Type B pancreatic cell (in vitro differentiated cells): ENCODE measurements at regions not wholly inside any gene's neighbourhood (a gene's known extent, or its start where the extent isn't known, plus 50 kb on each side); places are given as distances from the start of the nearest gene placed in this dataset.

Experiments used
- DNase-seq: peaks from one replicate; pipeline ENCODE4 v3.0.0; 2021; ENCODE audit warnings: mixed read lengths; ENCODE audit not compliant: unreplicated experiment; ENCODE audit errors: extremely low spot score
- H3K27ac Mint-ChIP-seq: 2 replicates; pipeline ENCODE4 v1.8.0; 2021; ENCODE audit warnings: mild to moderate bottlenecking, mixed read lengths
- H3K27me3 Mint-ChIP-seq: 2 replicates; pipeline ENCODE4 v1.8.0; 2021; ENCODE audit warnings: mixed read lengths
- H3K36me3 Mint-ChIP-seq: 2 replicates; pipeline ENCODE4 v1.8.0; 2021; ENCODE audit warnings: mixed read lengths
- H3K4me1 Mint-ChIP-seq: one replicate; pipeline ENCODE4 v1.8.0; 2021; ENCODE audit warnings: mixed read lengths; ENCODE audit not compliant: unreplicated experiment
- H3K4me3 Mint-ChIP-seq: 2 replicates; pipeline ENCODE4 v1.8.0; 2021; ENCODE audit warnings: mild to moderate bottlenecking, mixed read lengths
- H3K9me3 Mint-ChIP-seq: 2 replicates; pipeline ENCODE4 v1.8.0; 2021; ENCODE audit warnings: mixed read lengths
- CTCF ChIP-seq: fragments of 200-600 bp; sonication (generic); conservative IDR thresholded peaks from 2 replicates; pipeline ENCODE4 v1.5.0; 2021; ENCODE audit warnings: antibody characterized with exemption, mild to moderate bottlenecking

- Mint-ChIP-seq H3K36me3 (no peaks in the 10 kb centered on the region), H3K4me1 (peaks cover 8% of the 10 kb centered on the region), H3K9me3 (no peaks in the 10 kb centered on the region), H3K27me3 (peaks cover 16% of the 10 kb centered on the region), H3K27ac (no peak overlapping the region), H3K4me3 (peak overlapping the region; percentile 20)
- no peak for DNase-seq
- no peak for TF ChIP-seq CTCF
These were observed 54.7 kb downstream of the ASCL1 start for GRCh38 chr12:103011974-103012763.

GRCh38 chr12:103012884-103013283 lies 55.4 kb downstream of the ASCL1 start:
- Mint-ChIP-seq H3K27me3 (peaks cover 16% of the 10 kb centered on the region), H3K4me3 (no peak overlapping the region), H3K36me3 (no peaks in the 10 kb centered on the region), H3K4me1 (peaks cover 8% of the 10 kb centered on the region), H3K9me3 (no peaks in the 10 kb centered on the region), H3K27ac (no peak overlapping the region)
- no peak for DNase-seq
- no peak for TF ChIP-seq CTCF

- Mint-ChIP-seq H3K27ac (no peak overlapping the region), H3K27me3 (peaks cover 16% of the 10 kb centered on the region), H3K4me3 (no peak overlapping the region), H3K4me1 (peaks cover 8% of the 10 kb centered on the region), H3K9me3 (no peaks in the 10 kb centered on the region), H3K36me3 (no peaks in the 10 kb centered on the region)
- DNase-seq = no peak
- TF ChIP-seq CTCF = no peak
These were observed 56.3 kb downstream of the ASCL1 start for GRCh38 chr12:103013741-103014300.

GRCh38 chr12:103016381-103016780 lies 58.9 kb downstream of the ASCL1 start:
- no peak overlapping the region for H3K27ac Mint-ChIP-seq
- peaks cover 8% of the 10 kb centered on the region for H3K4me1 Mint-ChIP-seq
- DNase-seq = no peak
- H3K9me3 Mint-ChIP-seq = no peaks in the 10 kb centered on the region
- no peak overlapping the region for H3K4me3 Mint-ChIP-seq
- H3K36me3 Mint-ChIP-seq = no peaks in the 10 kb centered on the region
- TF ChIP-seq CTCF = no peak
- peaks cover 20% of the 10 kb centered on the region for H3K27me3 Mint-ChIP-seq

GRCh38 chr12:103020839-103021238 lies 63.4 kb downstream of the ASCL1 start:
- no peaks in the 10 kb centered on the region for H3K9me3 Mint-ChIP-seq
- H3K27me3 Mint-ChIP-seq = peaks cover 6% of the 10 kb centered on the region
- H3K36me3 Mint-ChIP-seq = no peaks in the 10 kb centered on the region
- no peak overlapping the region for H3K4me3 Mint-ChIP-seq
- no peaks in the 10 kb centered on the region for H3K4me1 Mint-ChIP-seq
- TF ChIP-seq CTCF = no peak
- no peak overlapping the region for H3K27ac Mint-ChIP-seq
- DNase-seq = no peak
